OCI-M1 (cell line): ENCODE measurements at regions not wholly inside any gene's neighbourhood (a gene's known extent, or its start where the extent isn't known, plus 50 kb on each side); places are given as distances from the start of the nearest gene placed in this dataset.
A peak's percentile ranks its signal among the peaks of the same experiment; 100 is the strongest.

Experiments used
- DNase-seq: peaks from one replicate; lab custom pipeline; 2025; lab: John Stamatoyannopoulos, UW

DNA sequence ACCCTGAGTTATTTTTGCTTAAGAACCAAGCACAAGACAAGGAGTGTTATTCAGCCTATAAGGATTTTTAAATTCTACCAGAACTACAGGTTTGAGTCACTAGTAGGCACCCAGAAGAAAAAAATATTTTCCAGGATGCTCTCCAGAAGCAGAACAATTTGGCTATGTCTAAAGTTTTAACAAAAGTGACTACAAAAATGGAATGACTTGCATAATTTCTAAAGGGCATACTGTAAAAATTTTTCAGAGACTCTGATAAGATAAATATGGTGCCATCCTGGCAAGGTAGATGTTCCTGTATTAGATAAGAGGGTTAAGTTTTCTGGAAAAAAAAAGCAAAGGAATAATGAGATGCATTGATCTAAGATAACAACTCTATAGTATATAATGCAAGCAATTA is 68.6 kb upstream of the FAM9A start:
- DNase-seq = no peak

DNA sequence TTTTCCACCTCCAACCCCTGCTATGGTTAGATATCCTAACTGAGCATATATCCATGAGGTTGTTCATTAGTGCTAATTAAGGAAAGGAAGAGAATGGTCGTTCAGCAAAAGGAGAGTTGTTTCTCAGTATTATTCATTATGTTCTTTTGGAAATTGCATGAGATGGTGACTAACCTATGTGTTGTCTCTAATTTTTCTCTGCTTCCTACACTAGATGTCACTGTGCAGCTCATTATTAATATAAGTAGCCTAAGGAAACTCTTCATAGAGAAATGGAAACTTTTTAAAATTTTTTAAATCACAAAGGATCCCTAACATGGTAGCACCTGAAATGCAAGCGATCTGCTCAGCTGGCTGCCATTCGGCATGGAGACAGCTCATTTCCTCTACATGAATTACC is 67.7 kb upstream of the FAM9A start:
- DNase-seq = peak; percentile 0

DNA sequence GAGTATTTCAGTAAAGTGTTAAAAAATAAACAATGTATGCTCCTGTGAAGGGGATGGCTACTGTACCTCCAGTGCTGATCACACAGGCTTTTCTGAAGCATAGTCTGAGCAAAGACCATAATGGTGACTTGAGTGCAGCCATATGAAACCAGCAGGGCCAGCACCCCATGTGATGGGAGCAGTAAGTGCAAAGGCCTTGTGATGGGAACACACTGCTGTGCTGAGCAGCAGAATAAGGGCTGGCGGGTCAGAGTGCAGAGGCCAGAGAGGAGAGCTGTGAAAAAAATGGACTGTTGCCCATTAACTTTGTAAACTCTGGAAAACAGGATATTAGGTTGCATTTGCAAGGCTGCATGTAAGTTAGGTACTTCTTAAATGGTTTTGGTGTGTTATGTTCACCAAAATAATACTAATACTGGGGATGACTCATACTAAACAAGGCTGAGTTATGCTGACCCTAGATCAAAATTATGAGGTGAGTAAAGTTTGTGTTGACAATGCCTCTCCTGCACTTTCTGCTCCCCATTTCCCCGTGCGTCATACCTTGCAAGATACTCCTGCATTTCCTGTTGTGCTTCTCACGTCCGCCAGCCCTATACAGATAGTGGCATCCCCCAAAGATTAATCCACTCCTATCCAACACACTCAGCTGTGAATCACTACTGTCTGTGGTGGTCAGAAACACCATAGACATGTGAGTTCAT is 67.0 kb upstream of the FAM9A start:
- no peak for DNase-seq

DNA sequence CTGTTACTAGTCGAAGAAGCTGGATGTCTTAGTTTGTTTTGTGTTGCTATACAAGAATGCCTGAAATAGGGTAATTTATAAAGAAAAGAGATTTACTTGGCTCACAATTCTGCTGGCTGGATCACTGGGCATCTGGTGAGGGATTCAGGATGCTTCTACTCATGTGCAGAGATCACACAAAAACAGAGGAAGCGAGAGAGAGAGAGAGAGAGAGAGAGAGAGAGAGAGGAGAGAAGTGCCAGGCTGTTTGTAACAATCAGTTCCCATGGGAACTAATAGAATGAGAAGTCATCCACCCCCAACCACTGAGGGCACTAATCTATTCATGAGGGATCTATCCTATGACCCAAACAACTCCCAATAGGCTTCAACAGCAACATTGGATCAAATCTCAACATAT is 66.2 kb upstream of the FAM9A start:
- no peak for DNase-seq

DNA sequence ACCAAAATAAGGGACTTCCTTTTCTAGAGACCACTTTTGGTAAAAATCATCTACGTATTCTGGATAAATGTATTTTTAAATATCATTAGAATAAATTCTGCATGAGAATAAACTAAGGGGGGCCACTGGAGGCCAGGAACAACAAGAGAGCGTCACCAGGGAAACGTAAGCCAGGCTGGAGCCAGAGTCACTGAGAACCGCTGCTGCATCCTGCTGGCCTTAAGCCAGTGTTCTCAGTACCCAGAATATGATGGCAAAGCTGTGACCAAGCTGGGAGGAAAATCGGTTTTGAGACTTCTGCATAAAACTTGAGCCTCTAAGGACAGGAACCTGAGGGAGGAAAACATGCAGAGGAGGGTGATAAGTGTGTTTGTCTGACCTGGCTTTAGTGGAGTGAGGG is 63.0 kb upstream of the FAM9A start:
- DNase-seq = no peak

DNA sequence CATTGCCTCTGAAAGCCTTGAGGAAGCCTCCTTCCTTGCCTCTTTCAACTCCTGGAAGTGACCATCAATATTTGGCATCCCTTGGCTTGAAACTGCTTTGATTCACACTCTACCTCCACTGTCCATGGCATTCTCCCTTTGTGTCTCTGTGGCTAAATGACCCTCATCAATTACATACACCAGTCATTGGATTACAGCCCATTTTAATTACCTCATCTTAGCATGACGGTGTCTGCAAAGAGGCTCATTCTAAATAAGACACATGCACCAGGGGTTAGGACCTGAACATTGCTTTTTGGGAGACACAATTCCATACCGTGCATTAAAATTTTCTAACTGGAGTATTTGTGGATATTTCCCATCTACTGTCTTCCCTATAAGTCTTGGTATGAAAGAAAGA is 60.7 kb upstream of the FAM9A start:
- DNase-seq = no peak

DNA sequence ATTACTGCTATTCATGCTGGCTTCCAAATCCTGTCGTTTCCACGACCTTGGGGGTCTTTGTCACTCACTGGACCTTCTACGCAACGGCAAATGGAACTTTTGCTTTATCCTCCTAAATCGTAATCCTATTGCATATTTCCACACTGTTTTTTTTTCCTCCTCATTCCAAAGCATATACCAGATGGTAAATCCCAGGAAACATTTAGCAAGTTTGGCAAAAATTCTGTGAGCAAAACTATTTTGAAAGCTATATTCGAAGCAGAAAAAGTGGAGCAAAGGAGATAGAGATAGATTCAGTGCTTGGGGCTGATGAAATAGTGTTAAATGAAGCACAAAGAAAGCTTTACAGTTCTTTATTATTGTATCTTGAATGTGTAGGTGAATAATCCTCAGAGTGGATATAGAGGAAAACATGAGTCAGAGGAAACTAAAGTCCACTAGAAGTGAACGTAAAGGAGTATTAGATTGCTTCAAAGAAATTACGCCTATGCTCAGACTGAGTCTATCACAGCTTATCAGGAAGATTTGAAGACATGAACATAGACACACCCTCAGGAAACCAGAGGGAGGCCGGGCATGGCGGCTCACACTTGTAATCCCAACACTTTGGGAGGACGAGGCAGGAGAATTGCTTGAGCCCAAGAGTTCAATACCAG is 50.2 kb upstream of the FAM9A start:
- no peak for DNase-seq
